GM18508 (cell line): ENCODE measurements at regions not wholly inside any gene's neighbourhood (a gene's known extent, or its start where the extent isn't known, plus 50 kb on each side); places are given as distances from the start of the nearest gene placed in this dataset.

ENCODE experiments used
- ATAC-seq: cut with Tn5 transposase; IDR thresholded peaks from one replicate; pipeline ENCODE4 v1.9.1; 2021; ENCODE audit warnings: moderate number of reproducible peaks; ENCODE audit not compliant: insufficient read depth, unreplicated experiment

GRCh38 chr16:73616166-73616753, 568.3 kb upstream of the ZFHX3 start:
- ATAC-seq, result no peak

GRCh38 chr16:73615071-73615940, 567.4 kb upstream of the ZFHX3 start:
- no peak for ATAC-seq

GRCh38 chr16:73614131-73614530, 566.2 kb upstream of the ZFHX3 start:
- ATAC-seq, result no peak

DNA sequence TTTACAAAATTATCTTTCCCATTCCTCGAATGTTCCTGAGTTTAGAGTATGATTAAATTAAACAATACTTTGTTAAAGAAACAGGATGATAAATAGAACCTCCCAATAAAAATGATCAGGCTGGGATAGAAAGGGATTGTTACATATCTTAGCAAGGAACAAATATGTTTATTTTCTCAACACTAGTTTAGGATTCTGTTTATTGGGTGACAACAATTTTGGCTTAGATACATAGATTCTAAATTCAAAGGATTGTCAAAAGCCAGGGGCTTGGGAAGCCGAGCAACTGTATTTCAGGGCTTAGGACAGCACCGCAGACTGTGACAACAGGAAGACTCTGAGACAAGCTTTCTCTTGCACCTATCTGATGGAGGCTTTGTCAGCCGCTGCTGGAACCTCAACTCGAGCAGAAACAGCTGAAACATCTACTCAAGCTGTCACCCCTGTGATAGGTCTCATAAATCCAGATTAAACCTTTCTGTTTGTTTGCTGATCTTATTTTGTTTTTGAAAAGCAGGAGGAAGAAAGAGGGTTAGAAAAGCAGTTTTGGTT, 562.8 kb upstream of the ZFHX3 start:
- ATAC-seq, result no peak

DNA sequence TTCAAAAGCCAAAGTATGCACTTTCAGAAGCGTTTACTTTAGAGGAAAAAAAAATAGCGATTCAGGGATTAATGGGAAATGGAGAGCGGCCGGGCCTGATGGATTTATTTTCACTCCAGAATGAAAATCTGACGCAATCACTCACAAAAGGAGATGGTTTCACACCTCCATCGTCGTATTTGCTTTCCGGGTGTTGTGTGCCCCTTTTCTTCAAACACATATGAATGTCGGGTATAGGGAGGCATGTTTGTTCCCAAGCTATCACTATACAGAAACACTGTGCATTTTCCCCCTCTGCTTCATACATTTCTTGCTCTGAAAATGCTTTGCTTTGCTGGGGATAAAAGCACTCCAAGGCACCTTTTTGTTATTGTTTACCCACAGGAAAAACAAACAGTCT, 562.2 kb upstream of the ZFHX3 start:
- ATAC-seq, result no peak

GRCh38 chr16:73608911-73609310, 561.0 kb upstream of the ZFHX3 start:
- ATAC-seq, result no peak

DNA sequence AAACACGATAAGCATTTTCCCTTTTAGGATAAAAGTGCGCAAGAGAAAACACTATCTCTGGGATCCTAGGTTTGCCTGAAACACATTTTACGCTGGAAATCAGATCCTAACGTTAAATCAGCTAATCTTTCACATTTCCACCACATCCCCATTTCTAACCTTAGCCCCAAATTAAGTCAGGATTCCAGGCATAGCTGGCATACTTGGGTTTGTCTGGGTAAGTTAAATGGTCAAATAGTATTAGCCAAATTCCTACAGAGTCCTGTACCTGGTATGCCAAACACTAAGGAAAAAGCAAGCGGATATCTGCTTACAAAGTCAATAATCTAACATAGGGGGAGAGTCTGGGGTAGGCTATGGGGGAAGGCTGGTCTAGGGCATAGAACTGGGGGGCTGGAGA, 557.4 kb upstream of the ZFHX3 start:
- no peak for ATAC-seq

GRCh38 chr16:73601911-73602310, 554.0 kb upstream of the ZFHX3 start:
- no peak for ATAC-seq

DNA sequence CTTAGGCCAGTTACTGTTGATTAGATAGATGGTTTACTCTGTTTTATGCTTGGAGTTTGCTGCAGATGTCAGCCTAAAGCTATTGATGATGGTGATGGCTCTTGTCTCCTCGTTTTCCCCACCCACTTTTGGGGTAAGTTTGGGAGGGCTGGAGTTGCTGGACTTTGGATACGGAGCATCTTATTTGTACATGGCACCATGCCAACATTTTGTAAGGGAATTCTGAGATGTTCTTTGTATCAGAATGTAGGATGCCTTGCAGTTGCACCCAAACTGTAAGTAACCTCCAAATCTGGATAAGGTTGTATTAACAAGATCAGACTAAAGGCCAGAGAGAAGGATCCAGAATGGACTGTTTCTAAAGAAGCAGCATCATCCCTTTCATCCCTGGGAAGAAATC, 551.9 kb upstream of the ZFHX3 start:
- ATAC-seq, result no peak

DNA sequence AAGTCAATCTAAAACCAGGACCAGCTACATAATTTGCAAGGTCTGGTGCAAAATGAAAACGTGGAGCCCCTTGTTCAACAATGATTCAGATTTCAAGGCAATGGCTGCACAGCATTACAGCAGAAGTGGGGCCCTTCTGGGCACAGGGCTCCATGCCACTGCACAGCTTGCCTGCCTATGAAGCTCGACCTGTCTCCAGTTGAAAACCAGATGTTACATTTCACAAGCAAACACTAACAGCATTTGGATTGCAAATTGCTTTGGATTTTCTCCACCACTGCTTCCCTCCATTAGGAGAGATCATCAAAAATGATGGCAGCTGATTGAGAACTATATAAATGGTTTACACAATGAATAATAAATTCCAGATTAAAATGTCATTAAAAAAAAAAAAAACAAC, 551.4 kb upstream of the ZFHX3 start:
- no peak for ATAC-seq

GRCh38 chr16:73584157-73584556, 536.2 kb upstream of the ZFHX3 start:
- no peak for ATAC-seq

GRCh38 chr16:73572135-73572828, 524.4 kb upstream of the ZFHX3 start:
- ATAC-seq, result no peak

GRCh38 chr16:73569266-73569980, 521.5 kb upstream of the ZFHX3 start:
- ATAC-seq, result no peak

DNA sequence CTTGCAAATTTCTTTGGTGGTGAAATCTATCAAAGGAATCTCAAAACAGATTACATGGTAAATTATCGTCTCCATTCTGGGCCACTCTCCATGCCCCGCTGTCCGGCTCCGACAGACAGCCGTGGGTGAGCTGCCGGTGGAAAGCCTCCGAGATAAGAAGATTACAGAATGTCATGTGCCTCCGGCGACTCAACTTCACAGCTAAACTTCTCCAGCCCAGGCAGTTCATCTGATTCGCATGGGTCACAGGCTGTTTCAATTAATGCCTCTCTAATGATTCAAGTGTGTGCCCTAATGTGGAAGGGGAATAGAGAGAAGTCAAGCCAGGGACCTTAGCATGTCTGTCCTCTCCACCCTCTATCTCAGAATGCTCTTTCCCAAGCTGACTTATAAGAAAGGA, 520.8 kb upstream of the ZFHX3 start:
- no peak for ATAC-seq

DNA sequence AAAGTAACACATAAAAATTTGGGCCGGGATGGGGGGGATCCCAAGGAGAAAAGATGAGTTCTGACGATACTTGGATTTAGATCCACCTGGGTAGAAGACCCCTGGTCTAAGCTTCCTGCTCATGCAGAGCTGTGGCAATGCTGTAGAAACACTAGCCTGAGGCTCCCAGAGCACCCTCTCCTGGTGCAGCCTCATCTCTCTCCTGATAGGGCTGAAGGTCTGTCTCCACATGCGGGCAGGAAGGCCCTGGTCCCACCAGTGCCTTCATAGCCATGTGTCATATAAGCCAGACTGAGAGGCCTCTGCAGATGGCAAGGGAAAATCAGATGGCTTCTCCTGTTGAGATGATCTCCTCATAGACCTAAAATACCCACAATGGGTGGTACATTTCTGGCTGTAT, 518.0 kb upstream of the ZFHX3 start:
- no peak for ATAC-seq

DNA sequence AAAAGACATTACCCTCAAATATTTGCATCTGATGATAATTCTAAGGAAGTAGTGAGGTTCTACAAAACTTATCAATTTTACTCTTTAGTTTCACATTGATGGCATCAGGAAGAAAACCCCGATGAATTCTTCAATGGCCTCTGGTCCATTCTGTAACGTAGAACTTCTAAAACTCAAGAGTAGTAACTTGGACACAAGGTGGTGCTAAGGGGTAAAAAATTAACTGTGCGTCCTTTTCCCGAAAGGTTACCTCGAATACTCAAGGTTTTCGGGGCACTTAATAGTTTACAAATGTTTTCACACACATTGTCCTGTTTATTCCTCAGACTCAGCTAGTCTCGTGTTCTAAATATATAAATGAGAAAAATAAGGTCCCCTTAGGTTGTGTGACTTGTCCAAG, 517.3 kb upstream of the ZFHX3 start:
- ATAC-seq, result no peak

DNA sequence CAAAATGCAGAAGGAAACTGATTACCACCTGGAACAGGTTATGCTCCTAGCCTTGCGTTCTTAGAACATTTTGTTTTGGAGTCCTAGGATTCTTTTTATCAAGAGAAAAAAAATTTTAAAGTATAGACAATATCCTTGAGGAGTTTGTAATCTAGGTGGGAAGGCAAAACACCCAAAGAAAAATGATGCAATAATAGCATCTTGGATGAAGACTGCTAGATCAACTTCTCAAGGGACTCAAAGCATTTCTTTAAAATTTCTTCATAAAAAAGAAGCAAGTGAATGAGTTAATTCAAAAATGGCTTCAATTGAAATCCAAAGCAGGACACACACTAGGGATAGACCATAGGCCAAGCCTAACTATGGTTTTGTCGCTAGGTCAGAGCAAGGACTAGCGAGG, 515.8 kb upstream of the ZFHX3 start:
- ATAC-seq, result no peak

GRCh38 chr16:73560497-73560896, 512.6 kb upstream of the ZFHX3 start:
- ATAC-seq, result no peak

DNA sequence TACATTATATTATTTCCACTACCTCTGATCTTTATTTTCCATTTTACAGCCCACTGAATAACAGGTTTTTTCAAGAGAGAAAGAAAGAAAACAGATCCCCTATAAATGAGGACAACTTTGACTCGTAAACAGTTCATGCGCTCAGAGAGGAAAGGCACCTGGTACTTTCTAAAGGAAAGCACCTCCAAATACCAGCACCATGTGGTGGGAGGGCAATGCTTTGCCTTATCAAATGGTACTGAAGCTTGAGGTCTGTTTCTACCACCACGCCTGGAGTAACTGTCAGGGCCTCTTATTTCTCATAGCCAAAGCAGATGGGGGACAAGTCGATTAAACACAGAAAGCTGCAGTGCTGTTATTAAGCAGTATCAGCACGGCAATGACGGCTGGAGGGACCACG, 510.3 kb upstream of the ZFHX3 start:
- ATAC-seq, result no peak

DNA sequence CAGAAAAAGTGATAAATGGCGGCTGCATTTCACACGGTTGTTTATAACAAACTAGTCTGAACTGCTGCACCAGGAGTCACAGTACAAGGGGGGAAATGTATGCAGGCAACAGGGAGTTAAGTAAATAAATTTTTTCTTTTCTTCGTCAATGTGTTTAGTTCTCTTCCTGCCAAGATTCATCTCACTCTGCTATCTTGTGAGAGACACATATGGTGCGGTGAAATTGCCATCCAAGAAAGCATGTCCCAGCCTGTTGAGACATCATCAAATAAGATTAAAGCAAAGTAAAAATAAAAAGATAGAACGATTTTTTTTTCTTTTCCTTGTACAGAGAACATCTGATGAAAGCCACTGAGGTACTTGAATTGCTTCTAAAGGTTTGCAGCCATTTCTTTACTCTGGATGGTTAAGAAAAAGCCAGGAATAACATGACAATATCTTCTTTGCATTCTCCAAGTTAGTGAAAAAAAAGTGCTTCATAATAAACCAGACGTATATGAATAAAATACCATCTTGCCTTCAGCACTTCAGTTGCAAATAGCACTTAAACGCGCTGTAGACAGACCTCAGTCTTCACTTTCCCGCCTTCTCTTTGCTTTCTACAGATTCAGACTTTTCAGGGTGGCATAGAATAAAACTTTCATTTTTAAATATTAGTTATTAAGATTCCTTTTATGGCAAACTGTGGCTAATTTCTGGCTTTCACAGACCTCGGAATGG, 506.2 kb upstream of the ZFHX3 start:
- no peak for ATAC-seq
